ENCODE measurements at regions not wholly inside any gene's neighbourhood (a gene's known extent, or its start where the extent isn't known, plus 50 kb on each side); places are given as distances from the start of the nearest gene placed in this dataset.

DNA sequence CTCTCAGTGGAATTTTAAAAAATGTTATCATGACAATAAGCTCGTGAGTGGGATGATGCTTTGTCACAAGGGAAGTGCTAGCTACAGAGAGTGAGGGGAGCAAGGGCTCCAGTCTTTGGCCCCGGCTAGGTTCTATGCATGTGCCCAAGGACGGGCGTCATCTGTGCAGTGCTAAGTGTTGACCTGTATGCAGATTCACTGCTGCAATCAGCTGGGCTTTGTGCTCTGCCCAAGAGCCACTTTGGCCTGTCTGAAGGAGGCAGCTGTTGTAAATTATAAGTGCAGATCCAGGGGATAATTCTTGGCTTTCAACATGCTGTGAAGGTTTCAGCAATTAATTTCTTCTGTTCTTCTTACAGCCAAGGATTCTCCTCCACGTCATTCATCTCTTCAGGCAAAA is 268.6 kb downstream of the PSAT1 start:
- no peak for FAIRE-seq
- TF ChIP-seq, protein P1, sequence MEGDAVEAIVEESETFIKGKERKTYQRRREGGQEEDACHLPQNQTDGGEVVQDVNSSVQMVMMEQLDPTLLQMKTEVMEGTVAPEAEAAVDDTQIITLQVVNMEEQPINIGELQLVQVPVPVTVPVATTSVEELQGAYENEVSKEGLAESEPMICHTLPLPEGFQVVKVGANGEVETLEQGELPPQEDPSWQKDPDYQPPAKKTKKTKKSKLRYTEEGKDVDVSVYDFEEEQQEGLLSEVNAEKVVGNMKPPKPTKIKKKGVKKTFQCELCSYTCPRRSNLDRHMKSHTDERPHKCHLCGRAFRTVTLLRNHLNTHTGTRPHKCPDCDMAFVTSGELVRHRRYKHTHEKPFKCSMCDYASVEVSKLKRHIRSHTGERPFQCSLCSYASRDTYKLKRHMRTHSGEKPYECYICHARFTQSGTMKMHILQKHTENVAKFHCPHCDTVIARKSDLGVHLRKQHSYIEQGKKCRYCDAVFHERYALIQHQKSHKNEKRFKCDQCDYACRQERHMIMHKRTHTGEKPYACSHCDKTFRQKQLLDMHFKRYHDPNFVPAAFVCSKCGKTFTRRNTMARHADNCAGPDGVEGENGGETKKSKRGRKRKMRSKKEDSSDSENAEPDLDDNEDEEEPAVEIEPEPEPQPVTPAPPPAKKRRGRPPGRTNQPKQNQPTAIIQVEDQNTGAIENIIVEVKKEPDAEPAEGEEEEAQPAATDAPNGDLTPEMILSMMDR (IDR thresholded peaks at IDR 0.05; ENCODE audit: insufficient read depth, missing control alignments), result no peak
- no peak for DNase-seq (ENCODE audit: insufficient read length, low spot score)

DNA sequence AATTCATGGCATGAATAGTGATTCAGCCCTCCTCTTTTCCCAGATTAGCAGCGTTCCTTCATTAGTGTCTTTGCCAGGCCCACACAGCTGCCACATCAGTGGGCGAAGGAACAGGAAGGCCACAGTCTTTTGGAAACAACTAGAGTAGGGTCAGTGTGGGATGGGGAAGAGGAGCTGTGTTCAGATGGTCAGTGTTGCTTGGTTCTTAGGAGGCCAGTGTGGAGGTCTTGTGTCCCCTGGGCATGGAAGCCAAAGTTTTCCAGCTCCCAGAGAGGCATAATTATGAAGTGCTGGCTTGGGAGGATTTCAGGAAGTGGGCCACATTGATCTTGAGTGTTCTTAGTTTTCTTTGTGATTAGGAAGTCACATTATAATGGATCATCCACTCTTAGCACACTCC is 269.6 kb downstream of the PSAT1 start:
- TF ChIP-seq, protein P1 (IDR thresholded peaks at IDR 0.05; ENCODE audit: insufficient read depth, missing control alignments), result no peak

DNA sequence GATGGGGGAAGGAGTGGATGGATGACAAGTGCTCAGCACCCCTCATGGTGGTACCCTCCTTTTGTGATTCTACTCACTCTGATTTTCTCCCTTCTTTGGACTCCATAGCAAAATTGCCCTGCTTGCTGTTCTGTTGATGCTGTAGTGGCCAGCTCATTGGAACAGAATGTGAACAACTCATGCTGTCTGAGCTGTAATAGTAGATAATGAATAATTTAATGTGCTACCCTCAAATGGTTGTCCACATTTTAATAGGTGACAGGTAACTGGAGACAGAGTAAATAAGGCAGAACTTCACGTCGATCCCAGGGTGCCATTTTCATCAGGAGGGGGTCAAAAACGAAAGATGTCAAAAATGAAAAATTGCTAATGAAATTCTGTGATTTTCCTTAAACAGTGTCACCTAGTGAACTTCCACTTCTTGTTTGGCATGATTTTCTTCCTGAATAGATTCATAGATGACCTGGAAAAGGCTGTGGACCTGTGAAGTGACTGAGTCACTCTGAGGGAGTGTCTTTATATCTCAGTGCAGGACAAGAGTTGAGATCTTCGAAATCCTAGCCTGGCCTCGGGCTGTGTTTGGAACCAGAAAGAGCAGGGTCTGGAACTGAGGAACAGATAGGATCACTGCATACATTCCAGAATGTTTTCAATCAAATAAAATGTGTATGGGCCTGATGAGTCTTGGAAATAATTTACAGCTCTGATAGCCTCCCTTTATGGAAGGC is 270.2 kb downstream of the PSAT1 start:
- TF ChIP-seq, protein P1 (IDR thresholded peaks at IDR 0.05; ENCODE audit: insufficient read depth, missing control alignments), result no peak
- FAIRE-seq (no peak), DNase-seq (ENCODE audit: insufficient read length, low spot score) (no peak)

More for the DNA sequence above, 269.6 kb downstream of the PSAT1 start:
- DNase-seq (ENCODE audit: insufficient read length, low spot score), result no peak
- no peak for FAIRE-seq

DNA sequence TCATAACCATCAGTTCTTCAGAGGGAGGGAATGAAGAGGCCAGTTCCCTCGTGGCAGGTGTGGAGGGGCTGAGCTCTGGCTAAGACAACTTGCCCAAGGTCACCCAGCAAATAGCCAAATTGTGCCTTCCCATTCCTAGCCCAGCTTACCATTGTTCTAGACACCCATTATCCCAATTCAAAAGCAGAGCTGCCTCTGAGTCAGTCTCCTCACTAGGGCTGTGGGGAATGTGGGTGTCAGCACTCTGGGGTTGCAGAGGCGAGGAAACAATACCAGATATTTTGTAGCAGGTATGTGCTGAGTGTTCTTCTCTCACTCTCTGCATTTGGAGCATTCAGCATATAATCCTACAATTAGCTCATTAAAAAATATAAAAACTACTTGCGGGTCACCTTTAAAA is 270.8 kb downstream of the PSAT1 start:
- FAIRE-seq (no peak), DNase-seq (ENCODE audit: insufficient read length, low spot score) (no peak)
- TF ChIP-seq, protein P1 (IDR thresholded peaks at IDR 0.05; ENCODE audit: insufficient read depth, missing control alignments), result no peak

DNA sequence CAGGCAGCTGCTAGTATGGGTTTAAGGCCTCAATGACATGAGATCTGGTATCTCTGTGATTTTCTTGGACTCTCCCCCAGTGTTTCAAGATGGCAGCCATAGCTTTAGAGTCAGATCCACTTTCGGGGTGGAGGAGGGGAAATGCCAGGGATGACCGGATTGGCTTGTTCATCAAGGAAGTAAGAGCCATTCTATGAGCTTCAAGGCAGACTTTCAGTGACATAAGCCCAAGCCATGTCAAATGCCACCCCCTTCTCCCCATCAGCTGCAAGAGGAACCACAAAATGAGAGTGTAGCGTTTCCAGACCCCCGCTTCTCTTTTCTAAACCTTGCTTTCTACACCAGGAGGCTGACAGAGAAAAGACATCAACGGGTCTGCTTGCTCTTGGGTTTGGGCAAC is 271.8 kb downstream of the PSAT1 start:
- DNase-seq (ENCODE audit: insufficient read length, low spot score) (no peak), FAIRE-seq (no peak)
- TF ChIP-seq, protein P1 (IDR thresholded peaks at IDR 0.05; ENCODE audit: insufficient read depth, missing control alignments), result no peak

DNA sequence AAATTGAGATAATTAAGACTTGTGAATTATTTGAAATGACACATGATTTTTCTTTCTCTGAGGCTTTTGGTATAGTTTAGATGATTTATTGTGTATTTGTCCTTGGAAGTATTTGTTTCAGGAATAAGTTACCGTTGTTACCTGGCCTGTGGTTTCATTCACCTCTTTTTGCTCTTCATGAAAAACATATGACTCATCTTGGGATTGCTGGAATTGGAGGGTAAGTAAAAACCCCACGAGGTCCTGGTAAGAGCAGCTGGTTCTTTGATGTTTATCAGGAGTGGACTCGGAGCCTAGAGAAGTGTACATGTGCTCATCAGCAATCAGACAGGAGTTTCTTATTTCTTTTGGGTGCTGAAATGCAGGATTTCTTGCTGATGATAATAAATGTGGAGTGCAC is 275.3 kb downstream of the PSAT1 start:
- TF ChIP-seq, protein P1 (IDR thresholded peaks at IDR 0.05; ENCODE audit: insufficient read depth, missing control alignments), result no peak
- FAIRE-seq (no peak), DNase-seq (ENCODE audit: insufficient read length, low spot score) (no peak)

DNA sequence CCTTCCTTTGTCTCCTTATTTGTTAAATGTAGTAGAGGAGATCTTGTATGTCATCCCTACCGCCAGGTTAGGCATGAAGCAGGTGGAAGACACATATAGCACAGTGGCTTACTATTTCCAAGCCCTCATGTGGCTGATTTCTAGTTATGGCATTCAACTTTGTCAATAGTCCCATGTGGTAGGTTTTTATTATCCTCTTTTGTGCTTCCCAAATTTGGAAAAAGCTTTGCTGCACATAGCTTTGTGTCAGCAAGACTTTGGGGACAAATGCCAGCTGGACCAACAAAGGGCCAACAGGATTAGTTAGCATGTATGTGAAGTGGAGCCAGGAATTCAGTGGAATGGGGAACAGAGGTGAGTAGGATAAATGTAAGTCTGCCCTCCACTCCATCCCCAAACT is 276.3 kb downstream of the PSAT1 start:
- FAIRE-seq (no peak), DNase-seq (ENCODE audit: insufficient read length, low spot score) (no peak)
- TF ChIP-seq, protein P1 (IDR thresholded peaks at IDR 0.05; ENCODE audit: insufficient read depth, missing control alignments), result no peak

Data from D721Med (cell line).